A204.1 (cell line): ENCODE measurements at regions not wholly inside any gene's neighbourhood (a gene's known extent, or its start where the extent isn't known, plus 50 kb on each side); places are given as distances from the start of the nearest gene placed in this dataset.

Experiments used
- FAIRE-seq: peaks from 2 replicates; lab custom pipeline; 2012; peaks lifted over from hg19 to GRCh38; lab: Jason Lieb, UNC

DNA sequence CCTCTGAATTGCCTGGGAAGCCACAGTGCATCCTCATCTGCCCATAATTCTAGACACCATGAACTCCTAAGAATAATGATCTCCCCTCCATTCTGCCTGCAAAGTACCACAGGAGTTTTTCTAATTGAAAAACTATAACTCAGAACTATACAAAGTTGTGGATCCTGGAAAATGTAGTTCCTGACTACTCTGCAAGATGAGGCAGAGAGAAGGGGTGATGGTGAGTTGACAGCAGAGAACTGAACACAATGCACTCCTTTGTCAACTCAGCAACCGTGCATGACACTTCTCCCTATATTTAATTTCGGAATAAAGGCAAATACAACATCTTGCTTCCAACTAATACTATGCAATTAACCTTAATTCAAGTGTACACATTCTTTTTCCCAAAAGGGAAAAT, 471.1 kb upstream of the FAM98A start:
- FAIRE-seq, result no peak

DNA sequence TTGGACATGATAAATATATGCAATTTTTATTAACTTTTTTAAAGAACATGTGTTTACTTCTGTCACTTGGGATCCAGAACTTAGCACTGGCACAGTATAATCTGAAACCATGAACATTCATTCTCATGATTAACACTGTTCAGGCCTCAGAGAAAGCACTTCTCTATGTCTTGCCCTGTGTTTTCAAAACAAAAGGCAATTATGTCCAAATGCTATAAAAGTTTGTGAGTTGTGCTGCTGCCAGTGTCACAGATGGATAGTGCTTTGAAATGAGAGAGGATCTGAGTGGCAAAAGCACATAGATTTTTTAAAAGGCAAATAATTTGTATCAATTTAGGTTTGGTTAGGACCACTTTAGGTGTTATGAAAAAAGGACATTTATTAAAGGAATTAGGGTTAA, 470.5 kb upstream of the FAM98A start:
- FAIRE-seq, result no peak

DNA sequence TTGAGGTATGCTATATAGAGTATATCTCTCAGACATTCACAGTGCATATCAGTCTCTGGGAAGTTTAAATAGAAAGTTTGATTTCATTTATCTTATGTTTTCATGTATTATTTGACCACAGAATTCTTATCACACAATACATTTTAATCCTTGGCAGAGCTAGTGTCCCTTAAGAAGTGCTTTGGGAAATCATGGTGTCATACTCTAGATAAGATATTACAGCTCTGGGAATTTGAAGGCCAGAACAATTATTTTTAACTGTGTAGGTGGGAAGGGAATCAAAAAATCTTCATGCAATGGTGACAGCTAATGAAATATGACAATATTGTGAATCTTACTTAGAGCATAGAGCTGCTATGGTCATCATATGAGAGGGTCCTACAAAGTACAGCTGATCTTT, 451.3 kb upstream of the FAM98A start:
- no peak for FAIRE-seq

DNA sequence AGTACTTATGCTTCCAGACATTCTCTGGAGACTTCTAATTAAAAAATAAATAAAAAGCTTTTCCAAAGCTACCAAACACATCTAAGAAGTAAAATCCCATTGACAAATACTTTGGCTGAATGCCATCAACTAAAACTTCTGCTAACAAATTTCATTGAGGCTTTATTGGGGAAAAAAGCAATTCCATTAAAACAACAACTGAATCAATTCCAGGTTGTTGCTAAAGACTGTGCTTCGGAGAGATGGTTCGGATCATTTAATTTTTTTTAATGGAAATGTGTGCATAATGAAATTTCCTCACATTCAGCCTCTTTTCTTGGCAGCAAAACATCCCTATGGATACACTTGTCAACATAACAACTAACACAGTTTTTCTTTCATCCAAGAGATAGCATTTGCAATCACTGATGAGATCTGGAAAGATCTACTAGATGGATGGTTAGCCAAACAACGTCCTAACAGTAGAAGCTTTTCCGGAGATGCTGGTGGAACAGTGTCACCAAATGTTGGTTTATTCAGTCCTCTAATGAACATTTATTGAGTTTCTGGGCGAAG, 446.1 kb upstream of the FAM98A start:
- no peak for FAIRE-seq

- no peak for FAIRE-seq
Observed at GRCh38 chr2:34037886-34038285, 438.8 kb upstream of the FAM98A start.

- FAIRE-seq, result no peak
Observed at GRCh38 chr2:34037157-34037556, 438.1 kb upstream of the FAM98A start.

GRCh38 chr2:34031097-34031496, 432.0 kb upstream of the FAM98A start:
- no peak for FAIRE-seq

- FAIRE-seq, result no peak
Observed at GRCh38 chr2:34030273-34030672, 431.2 kb upstream of the FAM98A start.

DNA sequence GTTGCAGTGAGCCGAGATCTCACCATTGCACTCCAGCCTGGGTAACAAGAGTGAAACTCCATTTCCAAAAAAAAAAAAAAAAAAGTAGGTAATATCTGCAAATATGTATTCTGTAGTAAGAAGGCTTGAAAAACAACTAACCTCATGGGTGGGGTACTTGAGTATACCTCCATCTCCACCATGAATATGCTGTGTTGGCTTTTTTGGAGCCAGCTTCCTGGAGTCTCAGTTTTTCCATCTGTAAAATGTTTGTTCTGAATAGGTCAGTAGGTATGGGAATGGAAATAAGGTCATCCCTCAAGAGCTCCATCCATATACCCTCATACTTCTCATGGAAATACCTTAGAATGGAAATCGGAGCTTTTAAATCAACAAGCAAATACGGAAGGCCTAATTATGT, 430.0 kb upstream of the FAM98A start:
- FAIRE-seq, result no peak

- FAIRE-seq, result no peak
Observed at GRCh38 chr2:34025196-34025595, 426.1 kb upstream of the FAM98A start.

DNA sequence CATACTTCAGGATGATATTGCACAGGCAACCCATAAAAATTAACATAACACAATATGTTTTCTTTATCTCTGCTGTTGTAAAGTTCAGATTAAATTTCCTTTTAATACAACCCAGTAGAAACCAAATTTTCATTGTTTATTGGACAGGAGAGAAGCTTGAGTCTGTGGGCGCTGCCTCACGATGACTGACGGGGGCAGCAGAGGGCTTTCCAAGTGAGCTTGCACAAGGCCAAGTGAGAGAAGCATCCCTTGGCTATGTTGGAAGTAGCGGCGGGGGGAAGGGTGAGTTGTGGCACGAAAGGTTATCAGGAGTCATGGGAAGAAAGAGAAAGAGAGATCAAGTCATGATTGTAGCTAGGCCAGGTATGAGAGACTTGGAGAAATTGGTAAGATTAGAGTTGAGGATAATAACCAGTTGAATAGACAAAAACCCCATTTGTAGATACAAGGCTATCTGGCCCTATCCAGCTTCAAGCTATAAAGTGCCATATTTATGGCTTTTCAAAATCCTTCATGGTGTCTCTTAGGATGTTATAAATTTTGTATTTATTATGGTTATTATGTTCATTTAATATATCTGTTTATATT, 413.7 kb upstream of the FAM98A start:
- no peak for FAIRE-seq

DNA sequence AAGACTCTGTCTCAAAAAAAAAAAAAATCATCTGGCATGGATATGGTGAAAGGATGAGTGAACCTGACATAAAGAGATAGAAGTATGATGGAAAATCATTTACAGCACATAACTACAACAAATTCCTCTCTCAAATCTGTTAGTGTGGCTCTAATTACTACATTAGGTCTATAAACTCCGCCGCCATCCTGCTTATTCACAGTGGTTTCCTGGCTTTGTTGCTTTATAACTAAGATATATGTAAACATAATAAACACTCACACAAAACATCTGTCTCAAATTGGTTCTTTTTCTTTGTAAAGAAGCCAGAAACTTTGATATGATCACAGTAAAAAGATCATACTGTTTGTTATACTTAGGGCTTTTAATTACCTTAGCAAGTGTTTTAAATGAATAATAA, 412.6 kb upstream of the FAM98A start:
- no peak for FAIRE-seq

DNA sequence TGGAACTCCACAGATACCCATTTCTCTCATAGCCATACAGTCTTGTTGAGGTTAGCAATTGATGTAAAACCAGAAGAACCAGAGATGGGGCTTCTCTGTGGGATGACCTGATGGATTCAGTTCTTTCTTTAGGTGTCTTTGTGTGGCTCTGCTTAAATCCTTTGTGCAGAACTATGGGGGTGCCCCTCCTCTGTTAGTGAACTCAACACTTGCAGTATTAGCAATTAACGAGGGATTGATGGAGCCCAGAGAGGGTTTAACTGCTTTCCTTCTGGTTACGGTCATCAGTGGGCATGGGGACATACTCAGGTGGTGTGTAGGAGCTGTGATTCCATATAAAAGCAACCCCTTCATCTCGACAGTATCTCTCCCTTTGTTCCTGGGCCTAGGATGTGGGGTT, 406.8 kb upstream of the FAM98A start:
- FAIRE-seq, result no peak

DNA sequence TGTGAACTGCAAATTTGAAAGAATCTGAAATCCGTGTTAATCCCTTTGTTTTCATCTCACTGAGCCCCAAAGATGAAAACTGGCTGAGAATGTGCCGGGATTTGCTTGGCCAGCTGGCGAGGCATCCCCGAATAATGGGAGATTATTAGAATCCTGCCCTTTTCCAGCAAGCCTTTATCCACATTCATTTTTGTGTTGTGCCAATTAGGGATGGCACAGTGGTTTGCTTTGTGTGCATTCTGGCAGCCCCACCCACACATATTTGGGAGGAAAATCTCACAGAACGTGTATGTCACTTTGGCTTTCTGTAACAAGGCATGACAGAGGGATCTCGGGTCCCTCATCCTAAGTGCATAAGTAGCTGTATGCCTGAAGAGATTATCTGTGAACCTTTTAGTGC, 405.8 kb upstream of the FAM98A start:
- FAIRE-seq, result no peak

DNA sequence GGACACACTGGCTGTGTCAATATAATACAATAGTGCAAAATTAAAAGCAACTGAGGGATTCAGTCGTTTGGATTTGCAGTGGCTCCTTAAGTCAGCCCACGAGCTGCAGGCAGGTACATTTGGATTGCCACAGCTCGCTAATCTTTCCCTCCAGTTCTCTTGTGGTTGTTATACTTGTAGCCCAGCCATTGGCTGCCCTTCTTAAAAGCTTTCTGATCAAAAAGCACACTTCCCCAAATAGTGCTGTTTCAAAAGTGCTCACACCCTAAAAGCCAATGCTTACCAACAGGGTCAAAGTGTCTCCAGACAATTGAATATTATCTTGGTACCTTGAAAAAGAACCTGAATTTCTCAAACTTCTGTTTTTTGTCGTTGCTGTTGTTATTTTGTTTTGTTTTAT, 404.7 kb upstream of the FAM98A start:
- no peak for FAIRE-seq

DNA sequence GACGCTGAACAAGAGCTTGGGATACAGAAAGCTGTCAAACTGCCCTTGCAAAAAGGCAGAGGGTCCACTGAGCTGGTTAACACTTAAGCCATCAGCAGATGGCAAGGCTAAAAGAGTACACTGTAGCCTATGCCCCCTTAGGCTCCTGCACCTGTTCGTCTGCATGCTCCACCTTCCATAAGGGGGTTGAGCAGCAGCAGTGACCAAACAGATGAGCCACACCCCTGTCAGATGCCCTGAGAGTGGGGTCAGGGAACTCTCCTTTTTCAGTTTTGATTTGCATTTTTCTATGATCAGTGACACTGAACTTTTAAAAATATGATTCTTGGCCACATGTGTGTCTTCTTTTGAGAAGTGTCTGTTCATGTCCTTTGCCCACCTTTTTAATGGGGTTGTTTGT, 402.5 kb upstream of the FAM98A start:
- FAIRE-seq, result no peak

DNA sequence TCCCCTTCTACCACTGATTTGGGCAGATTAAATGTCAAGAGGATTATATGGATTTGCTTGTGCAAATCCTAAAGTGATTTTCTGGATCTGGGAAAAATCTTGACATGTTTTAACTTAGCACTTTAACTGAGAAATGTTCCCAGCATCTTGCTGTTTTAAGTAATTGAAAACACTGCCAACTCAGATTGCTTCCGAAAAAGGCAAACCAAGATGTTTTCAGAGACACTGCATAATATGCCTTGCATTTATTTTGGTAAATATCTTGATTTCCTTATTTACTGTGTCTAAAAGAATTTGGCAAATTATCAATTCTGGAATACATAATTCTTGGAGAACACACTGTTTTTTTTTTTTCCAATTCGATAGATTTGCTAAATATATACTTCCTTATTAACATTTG, 385.0 kb upstream of the FAM98A start:
- no peak for FAIRE-seq

DNA sequence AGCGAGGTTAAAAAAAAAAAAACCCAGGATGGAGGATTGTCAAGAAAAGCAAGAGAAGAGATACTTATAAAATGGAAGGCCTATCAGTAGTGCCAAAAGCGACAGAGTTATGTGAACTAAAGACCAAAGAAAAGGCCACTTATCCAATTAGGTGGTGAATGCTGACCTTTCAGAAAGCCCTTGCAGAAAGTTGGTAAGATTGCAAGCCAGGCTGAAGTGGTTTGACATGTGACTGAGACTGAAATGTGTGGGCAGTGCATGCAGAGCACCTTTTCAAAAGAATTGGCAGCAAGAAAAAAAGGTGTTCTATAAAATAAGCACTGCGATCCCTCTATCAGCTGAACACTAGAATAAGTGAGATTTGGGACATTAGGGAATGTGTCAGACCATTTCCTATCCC, 379.4 kb upstream of the FAM98A start:
- FAIRE-seq, result no peak

- FAIRE-seq, result no peak
Observed at GRCh38 chr2:33975498-33975897, 376.4 kb upstream of the FAM98A start.

DNA sequence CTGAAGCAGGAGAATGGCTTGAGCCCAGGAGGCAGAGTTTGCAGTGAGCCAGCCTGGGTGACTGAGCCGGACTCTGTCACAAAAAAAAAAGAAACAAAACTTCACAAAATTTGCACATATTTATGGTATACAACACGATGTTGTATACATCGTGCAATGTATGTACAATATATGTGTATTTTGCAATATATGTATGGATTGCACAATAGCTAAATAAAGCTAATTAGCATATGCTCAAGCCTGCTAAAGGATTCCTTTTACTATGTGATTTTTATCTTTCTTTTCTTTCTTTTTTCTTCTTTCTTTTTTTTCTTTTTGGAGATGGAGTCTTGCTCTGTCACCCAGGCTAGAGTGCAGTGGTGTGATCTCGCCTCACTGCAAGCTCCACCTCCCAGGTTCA, 368.0 kb upstream of the FAM98A start:
- FAIRE-seq, result no peak

DNA sequence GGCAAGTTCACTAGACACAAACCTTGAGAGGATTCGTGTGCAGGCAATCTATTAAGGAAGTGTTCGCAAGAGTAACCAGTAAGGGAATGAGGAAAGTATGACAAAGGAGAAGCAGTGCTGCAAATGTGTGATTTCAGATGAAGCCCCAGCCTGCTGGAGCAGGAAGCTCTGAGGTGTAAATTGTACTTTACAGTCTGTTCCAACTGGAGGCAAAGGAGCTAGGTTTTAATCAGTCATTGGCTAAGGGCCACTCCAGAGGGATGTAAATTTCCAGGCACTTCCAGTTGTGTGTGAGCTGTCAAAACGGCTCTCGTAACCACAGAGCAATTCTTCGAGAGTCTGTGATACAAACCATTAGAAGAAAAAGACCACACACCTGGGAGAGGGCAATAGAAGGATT, 359.5 kb upstream of the FAM98A start:
- FAIRE-seq, result no peak

GRCh38 chr2:33949371-33949770, 350.3 kb upstream of the FAM98A start:
- no peak for FAIRE-seq

- FAIRE-seq, result no peak
Observed at GRCh38 chr2:33946193-33946592, 347.1 kb upstream of the FAM98A start.

- FAIRE-seq, result no peak
Observed at GRCh38 chr2:33933203-33933602, 334.1 kb upstream of the FAM98A start.

GRCh38 chr2:33931164-33931563, 332.1 kb upstream of the FAM98A start:
- FAIRE-seq, result no peak
